GM23338 (cell line): ENCODE measurements at regions not wholly inside any gene's neighbourhood (a gene's known extent, or its start where the extent isn't known, plus 50 kb on each side); places are given as distances from the start of the nearest gene placed in this dataset.
A peak's percentile ranks its signal among the peaks of the same experiment; 100 is the strongest.

ENCODE experiments used
- ATAC-seq: fragments of 200-7000 bp; cut with Tn5 transposase; 3 replicates; pipeline ENCODE4 v1.9.1; 2020
- DNase-seq: peaks from one replicate; pipeline ENCODE4 v3.0.0-alpha.2; 2015; ENCODE audit warnings: low spot score
- H2AFZ ChIP-seq: fragments of 200-600 bp; sonication (generic); 2 replicates; pipeline ENCODE4 v1.8.0; 2016; ENCODE audit warnings: antibody characterized with exemption, mild to moderate bottlenecking, moderate library complexity
- H3F3A ChIP-seq: fragments of 200-600 bp; sonication (generic); replicated peaks from 2 replicates; pipeline ENCODE4 v1.8.0; 2017; ENCODE audit warnings: antibody characterized with exemption, mixed run types, low read depth
- H3K27ac ChIP-seq: fragments of 200-600 bp; sonication (generic); 2 replicates; pipeline ENCODE4 v1.6.1; 2016; ENCODE audit warnings: low read depth
- H3K27me3 ChIP-seq: fragments of 200-600 bp; sonication (generic); 2 replicates; pipeline ENCODE4 v1.8.0; 2016; ENCODE audit warnings: mild to moderate bottlenecking, mixed run types, moderate library complexity; ENCODE audit not compliant: insufficient read depth
- H3K36me3 ChIP-seq: fragments of 200-600 bp; sonication (generic); 2 replicates; pipeline ENCODE4 v1.8.0; 2016; ENCODE audit warnings: mild to moderate bottlenecking; ENCODE audit not compliant: insufficient read depth
- H3K4me1 ChIP-seq: fragments of 200-600 bp; sonication (generic); 2 replicates; pipeline ENCODE4 v1.8.0; 2016; ENCODE audit warnings: mild to moderate bottlenecking, moderate library complexity; ENCODE audit not compliant: insufficient read depth
- H3K4me2 ChIP-seq: fragments of 200-600 bp; sonication (generic); 2 replicates; pipeline ENCODE4 v1.7.1; 2017; ENCODE audit warnings: mixed run types
- H3K4me3 ChIP-seq: fragments of 200-600 bp; sonication (generic); 2 replicates; pipeline ENCODE4 v1.6.1; 2016; ENCODE audit warnings: mixed run types
- H3K79me2 ChIP-seq: fragments of 200-600 bp; sonication (generic); replicated peaks from 2 replicates; pipeline ENCODE4 v1.8.0; 2017; ENCODE audit warnings: mild to moderate bottlenecking; ENCODE audit not compliant: insufficient read depth
- H3K9me2 ChIP-seq: fragments of 200-600 bp; sonication (generic); 2 replicates; pipeline ENCODE4 v1.8.0; 2017; ENCODE audit not compliant: insufficient read depth
- H4K20me1 ChIP-seq: fragments of 200-600 bp; sonication (generic); replicated peaks from 2 replicates; pipeline ENCODE4 v1.8.0; 2017; ENCODE audit warnings: mild to moderate bottlenecking; ENCODE audit not compliant: insufficient read depth
- H3K27ac Mint-ChIP-seq: 2 replicates; pipeline ENCODE4 v1.8.0; 2020; ENCODE audit warnings: inconsistent platforms, mild to moderate bottlenecking, moderate library complexity, mixed read lengths
- H3K27me3 Mint-ChIP-seq: 3 replicates; pipeline ENCODE4 v1.8.0; 2022; ENCODE audit warnings: low read depth, mild to moderate bottlenecking, moderate library complexity, mixed read lengths, inconsistent platforms; ENCODE audit not compliant: insufficient read depth, poor library complexity
- H3K36me3 Mint-ChIP-seq: 3 replicates; pipeline ENCODE4 v1.8.0; 2021; ENCODE audit warnings: low read depth, mild to moderate bottlenecking, inconsistent platforms, moderate library complexity, mixed read lengths
- H3K4me1 Mint-ChIP-seq: 3 replicates; pipeline ENCODE4 v1.8.0; 2020; ENCODE audit warnings: mild to moderate bottlenecking, inconsistent platforms, mixed read lengths
- H3K4me3 Mint-ChIP-seq: 3 replicates; pipeline ENCODE4 v1.8.0; 2021; ENCODE audit warnings: moderate library complexity, mild to moderate bottlenecking, inconsistent platforms, mixed read lengths
- H3K9me3 Mint-ChIP-seq: 3 replicates; pipeline ENCODE4 v1.8.0; 2020; ENCODE audit warnings: moderate library complexity, mild to moderate bottlenecking, inconsistent platforms, mixed read lengths
- CREB1 ChIP-seq: fragments of 250-450 bp; sonication (Bioruptor Pico); IDR thresholded peaks from 2 replicates; pipeline ENCODE4 v1.5.0; 2020; ENCODE audit warnings: low read depth, mild to moderate bottlenecking, moderate library complexity
- ETS1 ChIP-seq: IDR thresholded peaks from 2 replicates; pipeline ENCODE4 v1.6.1; 2016; ENCODE audit warnings: antibody characterized with exemption
- EZH2 ChIP-seq: fragments of 200-600 bp; sonication (generic); IDR thresholded peaks from one replicate; pipeline ENCODE4 v1.8.0; 2017; ENCODE audit warnings: antibody characterized with exemption, mild to moderate bottlenecking, low read depth; ENCODE audit not compliant: unreplicated experiment
- EZH2phosphoT487 ChIP-seq: fragments of 200-600 bp; sonication (generic); IDR thresholded peaks from one replicate; pipeline ENCODE4 v1.8.1; 2018; ENCODE audit warnings: antibody characterized with exemption; ENCODE audit not compliant: unreplicated experiment
- JUNB ChIP-seq: IDR thresholded peaks from one replicate; pipeline ENCODE4 v1.6.1; 2016; ENCODE audit warnings: antibody characterized with exemption; ENCODE audit not compliant: unreplicated experiment
- NANOG ChIP-seq: IDR thresholded peaks from 2 replicates; pipeline ENCODE4 v1.6.1; 2016; ENCODE audit warnings: antibody characterized with exemption, borderline replicate concordance
- POLR2AphosphoS5 ChIP-seq: IDR thresholded peaks from 2 replicates; pipeline ENCODE4 v1.6.1; 2016; ENCODE audit warnings: antibody characterized with exemption, low read depth
- REST ChIP-seq: IDR thresholded peaks from one replicate; pipeline ENCODE4 v1.6.1; 2018; ENCODE audit warnings: antibody characterized with exemption; ENCODE audit not compliant: unreplicated experiment
- STAT1 ChIP-seq: IDR thresholded peaks from one replicate; pipeline ENCODE4 v1.6.1; 2016; ENCODE audit warnings: antibody characterized with exemption; ENCODE audit not compliant: unreplicated experiment
- ZNF114 ChIP-seq: fragments of 250-450 bp; sonication (Bioruptor Pico); IDR thresholded peaks from 2 replicates; pipeline ENCODE4 v1.5.0; 2020; ENCODE audit warnings: mild to moderate bottlenecking, moderate library complexity
- ZNF331 ChIP-seq: fragments of 250-450 bp; sonication (Bioruptor Pico); IDR thresholded peaks from 2 replicates; pipeline ENCODE4 v1.5.0; 2020; ENCODE audit warnings: low read depth, mild to moderate bottlenecking, moderate library complexity
- ZNF462 ChIP-seq: fragments of 250-450 bp; sonication (Bioruptor Pico); IDR thresholded peaks from 2 replicates; pipeline ENCODE4 v1.5.0; 2020; ENCODE audit warnings: mild to moderate bottlenecking, moderate library complexity

GRCh38 chr3:57003676-57004075 lies 56.8 kb upstream of the SPATA12 start:
- Histone ChIP-seq H3K4me2 (no peak overlapping the region), H2AFZ (no peak overlapping the region), H3K9me2 (no peaks in the 10 kb centered on the region), H3K4me1 (peaks cover 15% of the 10 kb centered on the region), H3F3A (peaks cover 8% of the 10 kb centered on the region), H3K27me3 (no peaks in the 10 kb centered on the region), H3K4me3 (no peak overlapping the region), H3K36me3 (no peaks in the 10 kb centered on the region), H3K79me2 (no peaks in the 10 kb centered on the region), H4K20me1 (no peaks in the 10 kb centered on the region), H3K27ac (no peak overlapping the region)
- Mint-ChIP-seq H3K9me3 (no peaks in the 10 kb centered on the region), H3K27me3 (no peaks in the 10 kb centered on the region), H3K4me3 (no peak overlapping the region), H3K36me3 (no peaks in the 10 kb centered on the region), H3K27ac (no peak overlapping the region), H3K4me1 (peaks cover 22% of the 10 kb centered on the region)
- no peak for ATAC-seq
- no peak for DNase-seq
- TF ChIP-seq CREB1 (CRISPR knock-in tag): no peak
- TF ChIP-seq ZNF114 (CRISPR knock-in tag): no peak
- TF ChIP-seq POLR2AphosphoS5: no peak
- no peak for TF ChIP-seq JUNB

GRCh38 chr3:57001356-57001755 lies 59.1 kb upstream of the SPATA12 start:
- Histone ChIP-seq H4K20me1 (no peaks in the 10 kb centered on the region), H3F3A (no peaks in the 10 kb centered on the region), H3K27ac (no peak overlapping the region), H3K4me1 (peaks cover 6% of the 10 kb centered on the region), H3K4me2 (no peak overlapping the region), H3K4me3 (no peak overlapping the region), H2AFZ (no peak overlapping the region), H3K27me3 (no peaks in the 10 kb centered on the region), H3K36me3 (no peaks in the 10 kb centered on the region), H3K79me2 (no peaks in the 10 kb centered on the region), H3K9me2 (no peaks in the 10 kb centered on the region)
- H3K4me1 Mint-ChIP-seq: peaks cover 6% of the 10 kb centered on the region
- ATAC-seq: no peak
- peak; percentile 58 for DNase-seq
- no peaks in the 10 kb centered on the region for H3K9me3 Mint-ChIP-seq
- H3K27me3 Mint-ChIP-seq: peaks cover 2% of the 10 kb centered on the region
- H3K4me3 Mint-ChIP-seq: no peak overlapping the region
- H3K27ac Mint-ChIP-seq: no peak overlapping the region
- no peaks in the 10 kb centered on the region for H3K36me3 Mint-ChIP-seq
- TF ChIP-seq ZNF331 (CRISPR knock-in tag) (no peak), ZNF462 (no peak), REST (no peak), NANOG (no peak), EZH2phosphoT487 (no peak), ZNF114 (CRISPR knock-in tag) (no peak), ETS1 (no peak), EZH2 (no peak), STAT1 (no peak)
